AG04450 (cell line): ENCODE measurements at regions not wholly inside any gene's neighbourhood (a gene's known extent, or its start where the extent isn't known, plus 50 kb on each side); places are given as distances from the start of the nearest gene placed in this dataset.

Experiments
- CTCF ChIA-PET: fragments of 300-600, 350-600 bp; formaldehyde crosslinking; extraction: SDS; loops from one replicate; lab custom pipeline; 2022; ENCODE audit warnings: antibody characterized with exemption, inconsistent platforms; lab: Charles Lee
- POLR2A ChIA-PET: fragments of 350-600 bp; formaldehyde crosslinking; extraction: SDS; loops from one replicate; lab custom pipeline; 2021; ENCODE audit warnings: antibody characterized with exemption, inconsistent platforms; lab: Yijun Ruan, JAX
- DNase-seq: peaks from one replicate; pipeline ENCODE4 v3.0.0-alpha.2; 2011; ENCODE audit warnings: low read depth, low spot score
- H3K27ac ChIP-seq: one replicate; pipeline ENCODE4 v1.5.1; 2012; ENCODE audit warnings: low read depth, low read length, control low read depth
- H3K27me3 ChIP-seq: one replicate; pipeline ENCODE4 v1.6.0; 2012; ENCODE audit warnings: low read length; ENCODE audit not compliant: control insufficient read depth, insufficient read depth
- H3K4me3 ChIP-seq: 2 replicates; pipeline ENCODE4 v1.5.1; 2011; ENCODE audit warnings: mild to moderate bottlenecking, low read depth, low read length, control low read depth
- H3K9me3 ChIP-seq: 2 replicates; pipeline ENCODE4 v1.5.1; 2012; ENCODE audit warnings: low read length; ENCODE audit not compliant: control insufficient read depth, insufficient read depth
- TF ChIP-seq, protein P1 (sequence below): IDR thresholded peaks from 2 replicates; pipeline ENCODE4 v1.5.1; 2011; ENCODE audit warnings: low read depth, low read length, control low read depth, inconsistent platforms

DNA sequence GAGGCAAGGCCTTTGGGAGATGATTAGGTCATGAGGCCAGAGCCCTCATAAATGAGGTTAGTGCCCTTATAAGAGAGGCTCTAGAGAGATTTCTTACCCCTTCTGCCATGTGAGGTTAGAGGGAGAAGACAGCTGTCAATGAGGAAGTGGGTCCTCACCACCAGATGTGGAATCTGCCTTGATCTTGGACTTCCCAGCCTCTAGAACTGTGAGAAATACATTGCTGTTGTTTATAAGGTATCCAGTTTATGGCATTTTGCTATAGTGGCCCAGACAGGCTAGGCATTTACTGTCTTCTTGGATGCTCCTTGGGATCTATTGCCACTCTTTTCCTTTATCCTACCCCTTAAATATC is 57.1 kb upstream of the CITED2 start:
- POLR2A ChIA-PET, result no interaction called here
- TF ChIP-seq, protein P1, sequence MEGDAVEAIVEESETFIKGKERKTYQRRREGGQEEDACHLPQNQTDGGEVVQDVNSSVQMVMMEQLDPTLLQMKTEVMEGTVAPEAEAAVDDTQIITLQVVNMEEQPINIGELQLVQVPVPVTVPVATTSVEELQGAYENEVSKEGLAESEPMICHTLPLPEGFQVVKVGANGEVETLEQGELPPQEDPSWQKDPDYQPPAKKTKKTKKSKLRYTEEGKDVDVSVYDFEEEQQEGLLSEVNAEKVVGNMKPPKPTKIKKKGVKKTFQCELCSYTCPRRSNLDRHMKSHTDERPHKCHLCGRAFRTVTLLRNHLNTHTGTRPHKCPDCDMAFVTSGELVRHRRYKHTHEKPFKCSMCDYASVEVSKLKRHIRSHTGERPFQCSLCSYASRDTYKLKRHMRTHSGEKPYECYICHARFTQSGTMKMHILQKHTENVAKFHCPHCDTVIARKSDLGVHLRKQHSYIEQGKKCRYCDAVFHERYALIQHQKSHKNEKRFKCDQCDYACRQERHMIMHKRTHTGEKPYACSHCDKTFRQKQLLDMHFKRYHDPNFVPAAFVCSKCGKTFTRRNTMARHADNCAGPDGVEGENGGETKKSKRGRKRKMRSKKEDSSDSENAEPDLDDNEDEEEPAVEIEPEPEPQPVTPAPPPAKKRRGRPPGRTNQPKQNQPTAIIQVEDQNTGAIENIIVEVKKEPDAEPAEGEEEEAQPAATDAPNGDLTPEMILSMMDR, result no peak

DNA sequence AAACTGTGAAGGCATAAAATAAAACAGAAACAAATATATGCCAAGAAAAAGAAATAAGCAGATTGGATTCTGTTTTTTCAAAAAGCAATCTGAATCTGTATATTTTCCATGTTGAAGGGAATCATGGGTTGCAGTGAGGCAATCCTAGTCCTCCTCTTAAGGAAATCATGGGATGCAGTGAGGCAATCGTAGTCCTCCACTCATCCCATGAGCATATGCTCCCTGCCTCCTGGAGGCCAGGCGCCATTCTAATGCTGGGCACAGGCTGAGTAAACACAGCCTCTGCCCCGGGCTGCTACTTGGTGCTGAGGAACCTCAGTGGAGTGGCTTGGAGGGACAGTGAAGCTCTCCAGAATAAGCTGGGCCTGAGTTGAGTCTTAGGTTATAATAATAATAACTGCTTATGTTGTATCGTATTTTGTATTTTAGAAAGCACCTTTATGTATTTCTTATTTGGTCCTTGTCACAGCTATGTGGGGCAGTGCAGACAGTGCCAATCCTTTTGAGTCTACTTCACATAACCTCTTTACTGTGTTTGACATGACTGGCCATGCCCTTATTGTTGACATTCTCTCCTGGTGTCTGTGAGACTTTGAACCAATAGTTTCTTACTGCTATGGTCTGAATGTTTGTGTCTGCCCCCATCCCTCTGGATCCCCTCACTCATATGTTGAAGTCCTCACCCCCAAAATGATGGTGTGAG is 56.6 kb upstream of the CITED2 start:
- no peaks in the 10 kb centered on the region for H3K27me3 ChIP-seq
- no peaks in the 10 kb centered on the region for H3K9me3 ChIP-seq
- H3K27ac ChIP-seq, result no peak overlapping the region
- no peak overlapping the region for H3K4me3 ChIP-seq
- ChIA-PET CTCF (no interaction called here), POLR2A (no interaction called here)
- DNase-seq, result no peak
- TF ChIP-seq, protein P1, result no peak

More for the DNA sequence above, 57.1 kb upstream of the CITED2 start:
- CTCF ChIA-PET, result no interaction called here
- Histone ChIP-seq H3K27me3 (no peaks in the 10 kb centered on the region), H3K4me3 (no peak overlapping the region), H3K9me3 (no peaks in the 10 kb centered on the region), H3K27ac (no peak overlapping the region)
- DNase-seq, result no peak

DNA sequence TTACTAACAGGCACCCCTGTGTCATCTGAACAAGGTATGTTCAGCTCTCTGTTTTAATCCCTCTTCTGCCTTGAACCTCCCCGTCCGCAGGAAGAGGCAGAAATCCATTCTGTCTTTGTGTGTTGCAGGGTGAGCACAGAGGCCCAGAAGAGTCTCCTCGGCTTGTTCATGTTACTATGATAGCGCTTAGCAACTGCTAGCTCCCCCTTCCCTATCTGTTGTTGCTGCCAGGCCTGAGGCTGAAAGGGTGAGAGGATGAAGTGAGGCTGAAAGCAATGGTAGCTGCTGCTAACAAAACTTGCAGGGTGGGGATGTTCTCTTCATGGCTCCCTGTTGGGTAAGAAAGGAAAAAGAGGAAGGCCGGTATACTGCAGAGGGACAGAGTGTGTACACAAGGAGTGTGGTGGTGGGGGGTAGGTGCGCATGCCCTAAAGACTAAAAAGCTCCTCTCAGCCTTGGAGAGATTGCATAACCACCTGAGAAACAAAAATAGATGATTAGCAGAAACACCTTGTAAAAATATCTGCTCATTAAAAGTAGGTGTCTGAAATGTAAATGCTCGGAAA is 55.2 kb upstream of the CITED2 start:
- TF ChIP-seq, protein P1, result no peak
- CTCF ChIA-PET, result interaction anchor here (0.8 kb wide), 1 partner anchor 45 kb away, joined by 3 read pairs; no protein-coding TSS in a partner anchor
- Histone ChIP-seq H3K9me3 (no peaks in the 10 kb centered on the region), H3K27ac (no peak overlapping the region), H3K27me3 (no peaks in the 10 kb centered on the region), H3K4me3 (no peak overlapping the region)
- no peak for DNase-seq
- POLR2A ChIA-PET, result interaction anchor here (0.8 kb wide), 1 partner anchor 54 kb away, joined by 3 read pairs; no protein-coding TSS in a partner anchor

DNA sequence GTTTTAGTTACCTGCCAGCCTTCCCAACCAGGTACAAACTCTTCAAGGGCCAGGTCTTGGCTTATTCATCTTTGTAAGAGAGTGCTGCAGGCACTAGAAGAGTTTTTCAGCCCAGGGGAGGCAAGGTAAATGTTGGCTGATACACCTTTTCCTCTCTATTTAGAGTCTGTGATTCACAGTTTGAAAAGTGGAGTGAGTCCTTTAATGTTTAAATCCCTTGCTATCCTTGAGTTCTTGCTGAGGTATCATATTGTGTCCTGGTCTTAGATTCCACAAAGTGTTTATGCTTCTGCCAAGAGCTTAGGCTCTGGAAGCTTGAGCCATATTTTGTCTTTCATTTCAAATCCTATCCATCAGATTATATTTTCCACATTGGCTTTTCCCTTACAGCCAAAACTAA is 52.8 kb upstream of the CITED2 start:
- H3K9me3 ChIP-seq, result no peaks in the 10 kb centered on the region
- ChIA-PET CTCF (no interaction called here), POLR2A (no interaction called here)
- H3K4me3 ChIP-seq, result no peak overlapping the region
- no peak for DNase-seq
- TF ChIP-seq, protein P1, result no peak
- no peaks in the 10 kb centered on the region for H3K27me3 ChIP-seq
- H3K27ac ChIP-seq, result no peak overlapping the region

DNA sequence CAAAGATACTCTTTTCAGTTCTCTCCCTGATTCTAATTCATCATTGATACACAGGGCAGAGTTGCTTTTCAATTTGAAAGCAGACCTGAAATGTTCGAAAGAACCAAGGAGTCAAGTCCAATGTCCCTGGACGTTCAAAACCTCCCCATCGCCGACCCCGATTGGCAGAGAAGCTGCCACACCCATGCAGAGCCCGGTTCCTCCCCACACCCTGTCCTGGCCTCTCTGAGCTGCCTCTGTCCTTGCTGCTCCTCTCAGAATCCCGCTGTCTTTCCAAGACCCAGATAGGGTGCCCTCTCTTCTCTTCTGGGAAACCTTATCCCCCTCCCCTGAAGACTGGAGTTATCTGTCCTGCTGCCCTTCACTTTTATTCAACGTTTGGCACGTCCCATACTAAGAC is 52.3 kb upstream of the CITED2 start:
- no peaks in the 10 kb centered on the region for H3K9me3 ChIP-seq
- H3K27ac ChIP-seq, result no peak overlapping the region
- DNase-seq, result no peak
- no peak overlapping the region for H3K4me3 ChIP-seq
- CTCF ChIA-PET, result no interaction called here
- TF ChIP-seq, protein P1, result no peak
- no peaks in the 10 kb centered on the region for H3K27me3 ChIP-seq
- POLR2A ChIA-PET, result no interaction called here
